ENCODE measurements at regions not wholly inside any gene's neighbourhood (a gene's known extent, or its start where the extent isn't known, plus 50 kb on each side); places are given as distances from the start of the nearest gene placed in this dataset.
"Not testable (repeated sequence)": the region's sequence is repeated elsewhere in the genome, so short reads cannot be mapped to it uniquely, and the experiment has no call there.

DNA sequence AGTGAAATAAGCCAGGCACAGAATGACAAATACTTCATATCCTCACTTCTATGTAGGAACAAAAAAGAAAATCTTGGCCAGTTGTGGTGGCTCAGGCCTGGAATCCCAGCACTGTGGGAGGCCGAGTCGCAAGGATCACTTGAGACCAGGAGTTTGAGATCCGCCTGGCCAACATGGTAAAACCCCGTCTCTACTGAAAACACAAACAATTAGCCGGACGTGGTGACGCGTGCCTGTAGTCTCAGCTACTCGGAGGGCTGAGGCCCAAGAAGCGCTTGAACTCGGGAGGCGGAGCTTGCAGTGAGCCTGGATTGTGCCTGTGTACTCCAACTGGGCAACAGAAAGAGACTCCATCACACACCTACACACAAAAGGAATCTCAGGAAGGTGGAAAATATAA lies 112.3 kb upstream of the HMX1 start:
- TF ChIP-seq, protein P1, sequence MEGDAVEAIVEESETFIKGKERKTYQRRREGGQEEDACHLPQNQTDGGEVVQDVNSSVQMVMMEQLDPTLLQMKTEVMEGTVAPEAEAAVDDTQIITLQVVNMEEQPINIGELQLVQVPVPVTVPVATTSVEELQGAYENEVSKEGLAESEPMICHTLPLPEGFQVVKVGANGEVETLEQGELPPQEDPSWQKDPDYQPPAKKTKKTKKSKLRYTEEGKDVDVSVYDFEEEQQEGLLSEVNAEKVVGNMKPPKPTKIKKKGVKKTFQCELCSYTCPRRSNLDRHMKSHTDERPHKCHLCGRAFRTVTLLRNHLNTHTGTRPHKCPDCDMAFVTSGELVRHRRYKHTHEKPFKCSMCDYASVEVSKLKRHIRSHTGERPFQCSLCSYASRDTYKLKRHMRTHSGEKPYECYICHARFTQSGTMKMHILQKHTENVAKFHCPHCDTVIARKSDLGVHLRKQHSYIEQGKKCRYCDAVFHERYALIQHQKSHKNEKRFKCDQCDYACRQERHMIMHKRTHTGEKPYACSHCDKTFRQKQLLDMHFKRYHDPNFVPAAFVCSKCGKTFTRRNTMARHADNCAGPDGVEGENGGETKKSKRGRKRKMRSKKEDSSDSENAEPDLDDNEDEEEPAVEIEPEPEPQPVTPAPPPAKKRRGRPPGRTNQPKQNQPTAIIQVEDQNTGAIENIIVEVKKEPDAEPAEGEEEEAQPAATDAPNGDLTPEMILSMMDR (conservative IDR thresholded peaks at IDR 0.05; ENCODE audit: low read depth, low read length): not testable (repeated sequence)
- TF ChIP-seq SMC3 (IDR thresholded peaks at IDR 0.05; ENCODE audit: low read depth, low read length); POLR2A (IDR thresholded peaks at IDR 0.05; ENCODE audit: low read depth, low read length); RAD21 (IDR thresholded peaks at IDR 0.05; ENCODE audit: low read length); RCOR1 (IDR thresholded peaks at IDR 0.05; ENCODE audit: insufficient replicate concordance, low read length); CHD1 (IDR thresholded peaks at IDR 0.05; ENCODE audit: low read depth, low read length); MAFK (IDR thresholded peaks at IDR 0.05; ENCODE audit: low read depth, low read length): not testable (repeated sequence)

Data from IMR-90 (cell line).